NCI-H774 (cell line): ENCODE measurements at regions not wholly inside any gene's neighbourhood (a gene's known extent, or its start where the extent isn't known, plus 50 kb on each side); places are given as distances from the start of the nearest gene placed in this dataset.
"Not testable (repeated sequence)": the region's sequence is repeated elsewhere in the genome, so short reads cannot be mapped to it uniquely, and the experiment has no call there.

Experiments used
- DNase-seq: peaks from one replicate; lab custom pipeline; 2025; lab: John Stamatoyannopoulos, UW

GRCh38 chr1:19591482-19592091 is 52.5 kb upstream of the NBL1 start:
- DNase-seq = no peak

- no peak for DNase-seq
Measured at GRCh38 chr1:19585507-19585906, 58.6 kb upstream of the NBL1 start.

- DNase-seq = no peak
Measured at GRCh38 chr1:19582318-19582717, 61.8 kb upstream of the NBL1 start.

GRCh38 chr1:19581381-19581780 is 62.7 kb upstream of the NBL1 start:
- no peak for DNase-seq

GRCh38 chr1:19577561-19577960 is 66.5 kb upstream of the NBL1 start:
- no peak for DNase-seq

GRCh38 chr1:19577036-19577435 is 67.1 kb upstream of the NBL1 start:
- DNase-seq = no peak

- DNase-seq = no peak
Measured at GRCh38 chr1:19569786-19570185, 74.3 kb upstream of the NBL1 start.

GRCh38 chr1:19567041-19567440 is 77.1 kb upstream of the NBL1 start:
- DNase-seq = no peak

GRCh38 chr1:19564366-19564765 is 79.0 kb upstream of the CAPZB start:
- no peak for DNase-seq

- no peak for DNase-seq
Measured at GRCh38 chr1:19563324-19564097, 78.2 kb upstream of the CAPZB start.

- DNase-seq = no peak
Measured at GRCh38 chr1:19562847-19563246, 77.5 kb upstream of the CAPZB start.

GRCh38 chr1:19560480-19560879 is 75.1 kb upstream of the CAPZB start:
- no peak for DNase-seq

GRCh38 chr1:19559641-19560040 is 74.3 kb upstream of the CAPZB start:
- DNase-seq = no peak

- DNase-seq = no peak
Measured at GRCh38 chr1:19557609-19558051, 72.3 kb upstream of the CAPZB start.

- DNase-seq = no peak
Measured at GRCh38 chr1:19554090-19554489, 68.8 kb upstream of the CAPZB start.

GRCh38 chr1:19552291-19553010 is 67.1 kb upstream of the CAPZB start:
- DNase-seq = no peak

- DNase-seq = not testable (repeated sequence)
Measured at GRCh38 chr1:19551837-19552236, 66.5 kb upstream of the CAPZB start.

GRCh38 chr1:19550437-19550836 is 65.1 kb upstream of the CAPZB start:
- DNase-seq = not testable (repeated sequence)

- peak; percentile 3 for DNase-seq
Measured at GRCh38 chr1:19547814-19548213, 62.5 kb upstream of the CAPZB start.

- DNase-seq = no peak
Measured at GRCh38 chr1:19536519-19536918, 51.2 kb upstream of the CAPZB start.

GRCh38 chr1:19535214-19535613 is 49.9 kb upstream of the CAPZB start:
- no peak for DNase-seq
